T-helper 2 cell (primary cell): ENCODE measurements at regions not wholly inside any gene's neighbourhood (a gene's known extent, or its start where the extent isn't known, plus 50 kb on each side); places are given as distances from the start of the nearest gene placed in this dataset.
"Not testable (repeated sequence)": the region's sequence is repeated elsewhere in the genome, so short reads cannot be mapped to it uniquely, and the experiment has no call there.

Experiments
- DNase-seq, 5 experiments: peaks; one replicate each; pipeline versions ENCODE4 v3.0.0 to v3.0.0-alpha.2; 2012 to 2022

- no peak for DNase-seq
These were observed 50.3 kb upstream of the CABCOCO1 start for GRCh38 chr10:61612450-61612849.

- DNase-seq: no peak
These were observed 50.7 kb upstream of the CABCOCO1 start for GRCh38 chr10:61612009-61612408.

DNA sequence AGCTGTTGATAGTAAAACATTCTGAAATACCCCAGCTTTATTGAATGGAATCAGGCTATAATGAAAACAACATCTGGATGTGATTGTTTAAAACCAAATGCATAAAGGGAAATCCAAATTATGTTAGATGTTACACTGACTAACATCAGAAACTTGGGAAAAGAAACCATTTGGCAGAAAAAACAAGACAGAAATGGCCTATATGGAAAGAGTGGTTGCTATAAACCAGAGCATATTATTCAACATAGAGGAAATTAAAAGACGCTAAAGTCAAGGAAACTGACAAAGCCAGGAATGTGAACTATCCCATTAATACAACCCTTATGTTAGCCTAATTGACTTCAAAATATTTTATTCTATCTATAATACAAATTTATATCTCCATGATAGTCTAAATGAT lies 53.0 kb upstream of the CABCOCO1 start:
- no peak for DNase-seq

- no peak for DNase-seq
These were observed 54.3 kb upstream of the CABCOCO1 start for GRCh38 chr10:61608255-61609033.

DNA sequence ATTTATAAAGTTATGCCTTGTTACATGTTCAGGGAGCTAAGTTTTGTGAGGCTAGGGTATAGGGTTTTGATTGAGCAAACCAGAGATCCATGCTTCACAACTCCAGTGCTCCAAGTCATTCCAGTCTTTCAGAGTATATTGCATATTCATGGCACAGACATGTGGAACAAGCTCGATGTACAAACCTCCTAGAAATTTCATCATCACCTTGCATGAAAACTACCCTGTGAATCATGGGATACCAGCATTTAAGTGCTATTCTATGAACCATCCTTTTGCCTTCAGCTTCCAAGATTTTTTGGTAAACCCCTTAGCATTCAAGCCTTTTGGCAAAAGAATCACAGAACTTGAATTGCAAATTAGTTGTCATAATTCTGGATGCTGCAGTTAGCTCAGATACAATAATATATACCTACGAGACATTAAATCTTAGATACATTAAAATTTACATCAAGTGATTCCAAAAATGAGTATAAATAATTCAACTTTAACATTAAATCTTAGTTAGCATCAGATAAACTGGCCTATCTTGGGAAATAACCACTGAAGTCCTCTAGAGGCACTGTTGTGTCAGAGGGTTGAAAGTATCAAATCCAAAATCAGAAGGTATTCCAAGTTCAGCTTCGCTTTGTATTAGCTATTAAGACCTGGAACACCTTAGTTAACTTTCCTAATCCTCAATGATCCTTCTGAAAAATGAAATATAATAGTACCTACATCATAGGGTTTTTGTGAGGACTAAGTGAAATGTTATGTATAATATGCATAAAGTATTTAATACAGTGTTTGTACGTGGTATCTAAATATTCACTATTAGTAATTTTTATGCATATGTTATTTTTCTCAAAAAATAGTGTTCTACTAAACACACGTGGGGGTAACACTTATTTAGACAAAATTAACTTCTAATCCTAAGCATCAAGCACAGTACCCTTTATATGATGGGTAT lies 55.5 kb upstream of the CABCOCO1 start:
- DNase-seq: no peak

DNA sequence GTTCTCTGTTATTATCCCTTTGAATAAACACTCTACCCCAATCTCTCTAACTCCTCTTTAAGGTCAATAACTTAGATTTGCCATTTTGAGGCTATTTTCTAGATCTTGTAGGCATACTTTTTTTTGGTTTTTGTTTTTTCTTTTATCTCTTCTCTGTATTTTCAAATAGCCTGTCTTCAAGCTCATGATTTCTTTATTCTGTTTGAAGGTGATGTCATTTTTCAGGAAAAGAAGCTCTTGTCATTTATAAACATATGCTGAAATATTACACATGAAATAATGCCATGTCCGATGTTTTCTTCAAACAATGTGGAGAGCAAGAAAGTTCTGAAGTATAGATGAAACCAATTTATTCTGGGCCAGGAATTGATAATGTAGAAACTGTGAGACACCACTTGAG lies 57.5 kb upstream of the CABCOCO1 start:
- no peak for DNase-seq

DNA sequence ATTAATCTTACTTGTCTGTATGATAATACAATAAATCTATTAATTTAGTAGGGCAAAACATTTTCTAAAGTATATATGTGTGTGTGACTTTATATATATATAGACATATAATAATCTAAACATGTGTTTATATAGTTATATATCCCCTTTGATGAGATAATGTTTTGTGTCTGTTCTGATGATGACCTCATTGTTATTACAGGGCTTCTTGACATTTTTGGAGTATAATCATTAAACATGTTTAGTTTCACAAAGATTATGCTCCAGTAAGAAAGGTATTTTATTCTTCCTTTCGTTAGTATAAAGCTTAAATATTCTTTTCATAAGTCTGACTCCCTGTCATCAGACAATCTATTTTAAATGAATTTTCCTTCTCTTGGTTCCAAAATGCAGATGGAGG lies 62.3 kb upstream of the CABCOCO1 start:
- no peak for DNase-seq

GRCh38 chr10:61594430-61594829 lies 68.3 kb upstream of the CABCOCO1 start:
- DNase-seq: no peak

DNA sequence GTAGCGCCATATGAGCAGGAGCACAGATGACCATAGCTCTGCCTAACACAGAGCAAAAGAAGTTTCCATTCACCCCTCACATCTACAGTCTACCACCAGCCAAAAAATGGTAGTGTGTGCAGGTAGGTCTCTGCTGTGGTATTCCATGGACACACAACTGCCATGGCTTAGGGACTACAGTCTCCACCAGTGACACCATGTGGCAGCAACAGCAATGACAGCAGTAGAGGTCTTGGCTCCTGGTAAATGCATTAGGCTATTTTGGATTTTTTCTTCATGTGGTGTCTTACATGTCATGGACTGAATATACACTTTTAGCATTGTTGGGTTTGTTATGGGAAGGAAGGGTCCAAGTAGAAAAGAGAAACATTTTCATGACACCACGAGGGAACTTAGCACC lies 70.1 kb upstream of the CABCOCO1 start:
- peak in 1 of 5 experiments; percentile 7 for DNase-seq

DNA sequence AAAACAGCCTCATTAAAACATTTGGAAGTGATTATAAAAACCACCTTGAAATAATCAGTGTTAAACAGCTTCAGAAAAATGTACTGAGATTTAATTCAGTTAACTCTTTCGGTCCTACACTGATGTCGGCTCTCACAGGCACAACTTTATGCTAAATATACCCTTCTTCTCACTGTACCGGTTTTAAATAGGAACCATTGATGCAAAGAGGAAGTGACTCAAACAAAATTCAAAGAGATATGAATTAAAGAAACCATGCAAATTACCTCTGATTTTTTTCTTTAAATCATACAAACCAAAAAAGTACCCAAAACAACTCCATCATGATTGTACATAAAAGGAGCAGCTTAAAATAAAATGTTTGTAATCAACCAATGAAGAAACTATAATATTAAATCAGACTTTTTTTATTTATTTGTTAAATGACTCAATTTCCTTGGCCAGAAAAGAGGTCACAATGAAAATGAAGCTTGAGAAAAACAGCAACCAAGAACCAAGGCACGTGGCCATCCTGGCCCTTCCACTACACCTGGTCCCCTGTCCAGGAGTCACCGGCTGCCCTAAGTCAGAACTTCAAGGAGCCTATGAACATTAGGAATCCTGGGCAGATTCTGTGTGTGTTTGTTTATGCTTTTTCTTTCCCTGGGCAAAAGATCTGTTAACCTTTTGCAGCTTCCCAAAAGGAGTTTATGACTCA lies 73.0 kb upstream of the CABCOCO1 start:
- no peak for DNase-seq

DNA sequence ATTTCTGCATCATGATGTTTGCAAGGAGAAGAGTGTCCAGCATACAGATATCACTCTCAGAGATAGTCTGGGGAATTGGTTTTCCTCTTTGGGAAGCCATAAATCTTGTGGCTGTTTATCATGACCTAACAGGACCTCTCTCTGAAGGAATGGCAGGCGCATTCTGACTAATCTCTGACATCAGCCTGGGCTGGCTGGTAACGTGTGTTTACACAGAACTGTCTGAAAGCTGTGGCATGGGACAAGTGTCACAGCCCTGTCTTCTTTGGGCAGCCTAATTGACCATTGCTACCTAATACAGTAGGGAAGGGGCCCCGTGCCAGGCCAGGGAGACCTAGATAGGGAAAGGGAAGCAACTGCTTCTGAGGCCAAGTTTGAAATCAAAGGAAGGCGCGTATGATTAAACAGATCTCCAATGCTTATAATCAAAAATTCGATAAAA lies 73.9 kb upstream of the CABCOCO1 start:
- DNase-seq: no peak

GRCh38 chr10:61586829-61587228 lies 75.9 kb upstream of the CABCOCO1 start:
- DNase-seq: no peak

GRCh38 chr10:61580608-61581007 lies 82.1 kb upstream of the CABCOCO1 start:
- DNase-seq: no peak

DNA sequence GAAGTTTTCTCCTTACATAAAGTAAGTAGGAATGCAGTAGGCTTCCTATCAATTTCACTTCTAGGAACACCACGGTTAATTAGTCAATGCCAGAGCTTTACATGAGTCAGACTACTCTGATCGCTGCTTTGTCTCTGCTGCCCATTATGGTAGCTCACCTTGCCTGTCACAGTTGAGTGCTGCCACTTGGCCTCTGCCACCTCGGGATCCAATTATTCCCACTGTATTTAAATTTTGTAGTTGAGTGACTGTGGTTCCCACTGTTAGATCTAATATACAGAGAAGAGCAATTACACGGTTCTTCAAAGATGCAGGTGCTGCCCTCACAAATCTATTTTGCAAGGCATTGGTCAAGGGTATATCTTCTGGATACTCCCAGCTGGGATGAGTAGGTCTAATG lies 92.5 kb upstream of the CABCOCO1 start:
- not testable (repeated sequence) for DNase-seq

GRCh38 chr10:61567729-61568128 lies 95.0 kb upstream of the CABCOCO1 start:
- no peak for DNase-seq

DNA sequence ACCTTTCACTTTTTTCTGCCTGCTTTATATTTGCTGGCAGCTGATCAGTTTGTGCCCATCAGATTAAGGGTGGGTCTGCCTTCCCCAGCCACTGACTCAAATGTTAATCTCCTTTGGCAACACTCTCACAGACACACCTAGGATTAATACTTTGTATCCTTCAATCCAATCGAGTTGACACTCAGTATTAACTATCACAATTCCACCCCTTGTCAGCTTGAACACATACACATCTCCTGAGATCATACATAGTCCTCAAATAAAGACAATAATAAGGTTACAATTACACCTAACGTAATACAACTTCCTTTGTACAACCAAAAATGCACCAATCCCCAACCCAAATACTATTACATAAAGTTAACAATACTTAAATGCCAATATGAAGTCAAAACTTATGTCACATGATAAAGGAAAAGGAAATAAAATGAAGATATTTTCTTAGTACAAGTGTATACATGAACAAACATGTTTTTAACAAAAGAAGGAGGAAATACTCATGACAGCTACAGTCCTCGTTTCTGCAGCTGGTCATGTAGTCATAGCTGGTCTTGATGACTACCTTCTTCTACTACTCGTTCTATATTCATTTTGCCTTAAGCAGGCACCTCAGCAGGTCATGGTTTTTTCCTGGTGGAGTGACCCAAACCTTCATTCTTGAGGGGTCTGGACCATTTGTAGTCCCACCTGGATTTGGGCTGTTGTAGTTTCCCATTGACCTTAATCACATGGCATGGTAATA lies 96.7 kb upstream of the CABCOCO1 start:
- DNase-seq: no peak

- no peak for DNase-seq
These were observed 98.3 kb upstream of the CABCOCO1 start for GRCh38 chr10:61564444-61564843.

DNA sequence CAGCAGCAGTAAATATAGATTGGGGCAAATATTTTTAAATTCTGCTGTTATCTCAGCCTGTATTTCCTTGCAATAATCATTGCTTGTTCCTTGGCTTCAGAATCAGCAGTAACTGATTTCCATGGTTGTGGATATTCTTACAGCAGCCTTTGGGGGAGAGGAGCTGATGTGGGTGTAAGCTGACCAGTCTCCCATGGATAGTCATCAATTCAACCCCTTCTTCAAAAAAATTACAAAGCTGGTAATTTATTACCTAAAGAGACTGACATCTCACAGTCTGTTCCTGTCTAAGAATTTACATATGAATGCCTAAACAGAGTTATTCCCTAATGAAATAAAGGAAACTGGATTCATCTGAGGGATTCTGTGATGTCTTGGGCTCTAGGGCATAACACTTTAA lies 103.1 kb upstream of the CABCOCO1 start:
- no peak for DNase-seq

DNA sequence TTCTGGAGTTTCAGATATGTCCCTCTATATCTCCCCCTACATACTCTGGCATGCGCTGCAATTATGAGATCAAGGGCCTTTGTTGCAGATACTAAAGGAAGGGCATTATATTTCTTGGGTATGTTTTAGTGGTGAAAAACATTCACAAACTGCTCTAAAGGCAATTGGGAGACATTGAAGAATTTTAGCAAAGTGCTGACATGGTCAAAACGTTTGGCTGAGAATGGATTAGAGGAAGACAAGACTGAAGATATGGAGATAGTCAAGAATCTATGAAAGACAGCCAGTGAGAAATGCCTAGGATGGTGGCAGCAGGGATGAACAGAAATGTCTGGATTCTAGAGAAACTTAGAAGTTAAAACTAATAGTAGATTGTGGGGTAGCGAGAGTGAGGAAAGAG lies 104.5 kb upstream of the CABCOCO1 start:
- no peak for DNase-seq

- DNase-seq: no peak
These were observed 101.7 kb upstream of the TMEM26 start for GRCh38 chr10:61554925-61555324.

- no peak for DNase-seq
These were observed 96.7 kb upstream of the TMEM26 start for GRCh38 chr10:61549861-61550260.

GRCh38 chr10:61548364-61548763 lies 95.2 kb upstream of the TMEM26 start:
- no peak for DNase-seq
